ENCODE measurements at regions not wholly inside any gene's neighbourhood (a gene's known extent, or its start where the extent isn't known, plus 50 kb on each side); places are given as distances from the start of the nearest gene placed in this dataset.

DNA sequence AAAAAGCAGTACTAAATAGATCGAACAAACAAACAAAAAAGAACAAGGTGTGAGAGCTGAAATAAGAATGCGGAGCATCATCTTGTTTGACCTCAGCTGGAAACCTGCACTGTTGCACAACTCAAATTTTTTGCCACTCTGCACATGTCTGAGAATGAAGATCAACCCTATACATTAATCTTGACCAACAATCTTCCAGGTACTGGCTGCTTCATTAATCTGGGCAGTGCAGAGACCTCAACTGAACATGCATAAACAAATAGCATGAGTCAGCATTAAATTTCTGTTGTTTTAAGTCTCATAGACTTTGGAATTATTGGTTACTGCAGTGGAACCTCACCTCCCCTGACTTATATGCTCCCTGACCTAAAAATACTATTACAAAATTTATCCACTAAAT is 114.6 kb upstream of the FTMT start:
- no peak for TF ChIP-seq POLR2A (IDR thresholded peaks at IDR 0.05)
- TF ChIP-seq, protein P1, sequence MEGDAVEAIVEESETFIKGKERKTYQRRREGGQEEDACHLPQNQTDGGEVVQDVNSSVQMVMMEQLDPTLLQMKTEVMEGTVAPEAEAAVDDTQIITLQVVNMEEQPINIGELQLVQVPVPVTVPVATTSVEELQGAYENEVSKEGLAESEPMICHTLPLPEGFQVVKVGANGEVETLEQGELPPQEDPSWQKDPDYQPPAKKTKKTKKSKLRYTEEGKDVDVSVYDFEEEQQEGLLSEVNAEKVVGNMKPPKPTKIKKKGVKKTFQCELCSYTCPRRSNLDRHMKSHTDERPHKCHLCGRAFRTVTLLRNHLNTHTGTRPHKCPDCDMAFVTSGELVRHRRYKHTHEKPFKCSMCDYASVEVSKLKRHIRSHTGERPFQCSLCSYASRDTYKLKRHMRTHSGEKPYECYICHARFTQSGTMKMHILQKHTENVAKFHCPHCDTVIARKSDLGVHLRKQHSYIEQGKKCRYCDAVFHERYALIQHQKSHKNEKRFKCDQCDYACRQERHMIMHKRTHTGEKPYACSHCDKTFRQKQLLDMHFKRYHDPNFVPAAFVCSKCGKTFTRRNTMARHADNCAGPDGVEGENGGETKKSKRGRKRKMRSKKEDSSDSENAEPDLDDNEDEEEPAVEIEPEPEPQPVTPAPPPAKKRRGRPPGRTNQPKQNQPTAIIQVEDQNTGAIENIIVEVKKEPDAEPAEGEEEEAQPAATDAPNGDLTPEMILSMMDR (IDR thresholded peaks at IDR 0.05) = no peak

All from transverse colon (tissue), 3 donors.